NCI-H748 (cell line): ENCODE measurements at regions not wholly inside any gene's neighbourhood (a gene's known extent, or its start where the extent isn't known, plus 50 kb on each side); places are given as distances from the start of the nearest gene placed in this dataset.
"Not testable (repeated sequence)": the region's sequence is repeated elsewhere in the genome, so short reads cannot be mapped to it uniquely, and the experiment has no call there.

ENCODE experiments used
- DNase-seq: peaks from one replicate; lab custom pipeline; 2025; ENCODE audit not compliant: unreplicated experiment; lab: John Stamatoyannopoulos, UW

DNA sequence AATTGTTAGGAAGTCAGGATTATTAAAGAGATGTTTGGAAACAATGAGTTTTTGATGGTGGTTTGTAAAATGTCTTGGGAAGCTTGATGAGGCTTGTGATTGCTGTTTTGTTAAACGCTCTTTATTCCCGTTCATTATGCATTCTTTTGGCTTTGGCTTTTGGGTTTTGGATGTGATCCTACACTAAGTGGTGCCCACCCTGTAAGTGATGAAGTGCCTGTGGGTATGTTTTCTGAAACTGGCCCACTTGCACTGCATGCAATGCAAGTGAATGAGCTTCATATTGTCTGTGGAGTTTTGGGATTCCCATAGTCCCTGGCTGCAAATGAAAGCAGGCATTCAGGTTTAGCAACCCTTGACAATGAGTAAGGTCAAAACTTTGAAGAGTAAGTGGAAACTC is 1035.5 kb upstream of the WWC1 start:
- DNase-seq = no peak

DNA sequence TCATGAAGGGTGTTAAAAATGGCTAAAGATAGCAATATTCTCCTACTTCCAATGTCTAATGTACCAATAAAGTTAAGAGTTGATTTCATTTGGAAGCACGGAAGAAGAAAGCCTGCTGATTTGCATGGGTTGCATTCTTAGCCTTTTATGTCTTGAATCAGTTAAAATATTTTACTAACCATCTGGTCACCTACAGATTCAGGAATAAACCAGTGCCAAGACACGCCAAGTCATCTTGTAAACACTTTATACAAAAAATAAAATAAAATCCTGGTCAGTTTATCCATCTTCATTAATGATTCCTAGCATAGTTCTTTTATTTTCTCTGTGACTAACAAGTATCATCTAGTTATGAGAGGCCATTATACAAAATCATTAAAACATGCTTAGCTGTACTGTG is 1031.6 kb upstream of the WWC1 start:
- DNase-seq = no peak

DNA sequence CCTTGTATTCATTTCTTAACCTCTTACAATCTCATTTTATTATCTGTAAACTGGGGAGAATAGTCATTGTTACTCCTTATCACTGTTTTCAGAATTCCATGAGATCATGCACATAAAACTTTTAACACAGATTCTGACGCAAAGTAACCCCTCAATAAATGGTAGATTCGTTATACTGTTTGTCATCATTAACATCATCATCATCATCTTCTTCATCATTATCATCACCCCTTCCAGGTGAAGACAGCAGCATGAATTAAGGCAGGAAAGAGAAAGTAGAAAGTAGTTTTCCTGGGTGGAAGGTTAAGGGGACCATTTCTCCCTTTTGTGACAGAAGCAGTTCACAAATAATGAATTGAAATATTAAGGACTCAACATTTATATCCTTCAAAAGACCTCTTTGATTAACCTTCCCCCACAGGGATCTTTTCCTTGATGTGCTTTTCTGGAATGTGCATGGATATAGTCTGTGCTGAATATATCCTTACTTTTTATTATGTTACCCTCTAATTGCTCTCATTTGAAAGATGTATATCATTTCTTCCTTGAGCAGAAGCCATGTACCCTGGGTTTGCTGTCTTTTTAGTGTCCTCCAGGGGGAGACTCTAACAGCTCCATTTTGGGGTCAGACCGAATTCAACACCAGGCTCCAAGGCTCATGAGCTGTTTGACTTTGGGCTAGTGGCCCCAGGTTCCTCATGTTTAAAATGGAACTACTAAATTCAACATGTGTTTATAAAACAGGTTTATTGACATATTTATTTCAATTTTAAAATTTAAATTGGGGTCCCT is 1029.9 kb upstream of the WWC1 start:
- DNase-seq = no peak

DNA sequence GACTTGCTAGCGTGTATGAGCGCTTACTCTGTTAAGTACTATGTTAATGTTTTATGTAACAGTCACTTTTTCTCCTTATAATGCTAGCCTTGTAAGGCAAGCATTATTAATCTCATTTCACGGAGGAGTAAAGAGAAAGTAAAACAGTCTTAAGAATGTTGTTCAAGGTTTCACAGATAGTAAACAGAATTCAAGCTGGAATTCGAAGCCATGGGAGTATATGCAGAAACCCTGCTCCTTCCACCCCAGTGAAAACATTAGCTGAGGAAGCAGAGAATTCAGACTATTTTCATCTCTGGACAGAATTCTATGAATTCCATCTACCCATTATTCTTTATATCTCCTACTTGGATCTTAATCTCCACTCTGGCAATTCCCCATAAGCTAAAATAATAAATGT is 1028.3 kb upstream of the WWC1 start:
- DNase-seq = no peak

DNA sequence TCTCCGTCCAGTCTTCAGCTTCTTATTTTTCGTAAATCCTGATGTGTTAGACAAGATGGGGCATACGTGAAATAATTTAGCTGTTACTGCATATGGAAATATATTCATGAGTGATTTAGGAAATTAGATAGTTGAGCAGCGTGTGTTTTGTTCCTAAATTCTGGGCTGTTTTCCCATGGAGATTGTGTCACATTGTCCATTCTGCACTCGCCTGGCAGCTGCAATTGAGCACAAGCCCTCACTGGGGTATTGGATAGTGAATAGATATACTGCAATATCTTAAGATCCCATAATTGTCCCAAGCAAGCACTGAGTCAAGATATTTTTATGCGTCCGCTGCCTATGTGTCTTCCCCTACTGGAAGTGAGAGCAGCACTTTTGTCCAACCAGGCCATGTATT is 1027.1 kb upstream of the WWC1 start:
- DNase-seq = no peak

DNA sequence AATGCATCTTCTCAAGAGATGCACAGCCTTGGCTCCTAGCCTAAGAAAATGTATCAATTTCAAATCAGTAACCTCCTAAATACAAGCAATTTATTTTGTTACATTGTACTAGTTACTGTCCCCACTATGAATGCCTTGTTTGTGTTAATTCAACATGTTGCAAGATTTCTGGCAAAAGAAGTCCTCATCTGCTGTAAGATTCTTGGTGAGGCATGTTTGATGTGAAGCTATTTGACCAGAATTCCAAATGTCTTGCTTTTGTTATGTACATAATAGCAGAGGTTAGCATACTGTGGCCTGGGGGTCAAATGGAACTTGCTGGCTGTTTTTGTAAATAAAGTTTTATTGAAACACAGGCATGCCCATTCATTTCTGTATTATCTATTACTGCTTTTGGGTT is 1023.1 kb upstream of the WWC1 start:
- DNase-seq = no peak

DNA sequence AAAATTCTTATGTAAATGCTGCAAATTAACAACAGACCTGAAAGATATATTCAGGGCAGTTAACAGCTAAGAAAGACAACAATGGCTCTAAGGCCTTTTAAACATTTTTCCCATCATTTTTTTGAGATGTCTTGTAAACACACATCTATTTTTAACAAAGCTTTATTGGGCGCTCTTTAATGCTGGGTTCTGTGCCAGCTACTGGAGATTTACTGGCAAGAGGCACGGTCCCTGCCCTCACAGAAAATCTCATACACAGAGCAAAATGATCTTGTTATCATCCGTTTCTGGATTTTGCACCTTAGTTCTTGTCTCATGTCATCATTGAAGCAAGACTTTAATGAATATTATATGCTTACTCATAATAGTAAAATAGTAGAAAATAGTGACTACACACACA is 1022.3 kb upstream of the WWC1 start:
- no peak for DNase-seq

DNA sequence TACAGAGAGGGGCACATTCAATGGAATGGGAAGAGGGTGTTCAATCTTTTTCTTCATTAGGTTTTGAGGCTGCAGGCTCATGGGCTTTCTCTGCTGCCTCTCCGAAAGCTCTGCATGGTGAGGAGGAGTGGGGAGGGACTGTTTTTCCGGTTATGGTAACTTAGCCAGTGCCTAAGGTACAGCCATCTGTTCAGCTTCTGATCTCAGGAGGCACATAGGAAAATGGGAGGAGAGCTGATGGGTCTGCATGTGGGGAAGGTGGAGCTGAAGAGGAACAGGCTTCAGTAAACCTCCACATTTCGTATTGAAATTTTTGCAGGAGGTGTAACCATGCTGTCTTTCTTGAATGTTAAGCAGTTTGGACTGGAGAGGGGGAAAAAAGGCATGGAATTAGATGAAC is 1020.4 kb upstream of the WWC1 start:
- no peak for DNase-seq

DNA sequence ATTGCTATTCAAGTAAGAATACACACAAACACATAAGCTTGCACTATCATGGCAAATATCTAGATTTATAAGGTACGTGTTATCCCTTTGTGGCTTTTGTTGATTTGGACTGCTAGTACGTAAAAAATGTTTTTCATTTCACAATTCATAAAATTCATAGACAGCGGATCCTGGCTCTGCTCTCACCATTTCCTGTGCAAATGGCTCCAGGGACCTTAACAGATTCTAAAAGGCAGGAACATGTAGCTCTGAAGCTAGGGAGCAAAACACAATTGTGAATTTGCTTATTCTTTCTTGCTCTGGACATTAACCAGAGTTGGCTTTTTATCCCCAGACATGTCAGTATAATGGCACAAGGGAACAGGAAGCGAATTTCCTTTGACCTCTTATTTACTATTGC is 1019.9 kb upstream of the WWC1 start:
- no peak for DNase-seq

DNA sequence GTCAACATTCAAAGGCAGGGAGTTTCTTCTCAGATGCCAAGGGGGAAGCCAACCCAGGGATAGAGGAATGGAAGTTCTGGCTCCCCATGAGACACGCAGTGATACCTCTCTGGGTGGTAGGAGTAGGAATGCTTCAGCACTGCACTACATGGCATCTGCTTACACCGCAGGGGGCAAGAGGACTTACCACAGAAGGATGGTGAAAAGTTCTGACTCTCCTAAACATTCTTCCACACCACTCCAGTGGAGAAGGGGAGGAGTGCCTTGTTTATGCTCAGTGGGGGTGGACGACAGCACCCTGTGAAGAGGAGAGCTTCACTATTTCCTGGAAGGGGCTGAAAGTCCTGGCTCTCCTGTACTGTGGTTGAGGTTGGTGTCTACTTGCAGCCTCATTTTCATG is 1011.3 kb upstream of the WWC1 start:
- DNase-seq = no peak

DNA sequence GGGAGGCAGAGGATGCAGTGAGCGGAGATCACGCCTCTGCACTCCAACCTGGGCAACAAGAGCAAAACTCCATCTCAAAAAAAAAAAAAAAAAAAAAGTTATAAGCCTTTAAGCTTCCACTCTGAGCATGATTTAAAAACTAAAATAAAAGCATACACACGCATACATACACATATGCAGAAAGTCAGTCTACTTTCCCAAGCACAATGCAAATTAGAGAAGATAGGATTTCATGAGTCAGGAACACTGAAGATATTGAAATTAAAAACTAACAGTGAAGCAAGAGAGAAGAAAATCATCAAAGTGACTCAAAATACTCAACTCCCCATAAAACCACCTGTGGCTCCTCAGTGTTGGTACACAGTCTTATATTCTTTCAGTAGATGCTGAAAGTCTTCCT is 1009.5 kb upstream of the WWC1 start:
- no peak for DNase-seq

DNA sequence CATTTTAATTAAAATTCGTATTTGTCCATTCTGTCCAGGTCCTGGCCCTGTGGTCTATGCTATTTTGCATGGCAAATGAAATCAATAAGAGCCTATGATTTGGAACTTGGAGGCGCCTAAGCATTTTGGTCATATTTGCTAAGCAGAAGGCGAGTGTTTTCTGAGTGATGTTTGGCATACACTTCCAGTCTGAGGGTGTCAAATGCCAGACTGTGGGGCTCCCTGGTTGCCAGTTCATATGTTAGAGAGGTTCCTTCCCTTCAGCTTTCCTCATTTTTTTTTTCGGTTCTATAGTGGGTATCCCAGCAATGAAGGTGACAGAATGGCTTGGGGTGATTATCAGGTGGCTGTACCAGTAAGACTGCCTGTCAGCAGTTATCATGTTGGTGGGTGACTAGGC is 1007.8 kb upstream of the WWC1 start:
- no peak for DNase-seq

DNA sequence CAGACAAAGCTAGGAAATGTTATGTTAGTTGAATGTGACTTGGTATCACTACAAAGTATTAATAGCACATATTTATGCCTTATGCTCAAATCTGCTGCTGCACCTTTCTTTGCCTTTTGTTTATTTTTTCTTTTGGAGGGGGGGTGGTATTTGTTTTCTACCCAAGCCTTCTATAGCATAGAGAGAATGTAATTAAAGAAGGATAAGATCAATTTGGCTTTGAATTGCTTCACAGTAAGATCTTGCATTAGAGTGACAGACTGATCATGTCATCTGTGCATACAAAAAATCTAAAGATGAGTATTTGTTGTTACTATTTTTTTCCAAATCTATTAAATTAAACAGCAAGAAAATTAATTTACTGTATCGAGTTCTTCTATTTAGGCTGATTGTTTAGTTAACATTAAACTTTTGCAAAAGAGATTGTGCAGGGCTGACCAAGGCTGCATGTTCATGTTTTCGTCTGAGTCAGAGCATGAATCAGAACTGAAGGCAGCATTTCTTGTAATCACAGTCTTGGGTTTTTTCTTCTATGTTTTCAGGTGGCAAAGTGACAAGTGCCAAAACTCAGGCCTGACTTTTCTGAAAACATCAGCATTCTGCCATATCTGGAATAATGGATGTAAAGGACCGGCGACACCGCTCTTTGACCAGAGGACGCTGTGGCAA is 1007.1 kb upstream of the WWC1 start:
- DNase-seq = no peak

DNA sequence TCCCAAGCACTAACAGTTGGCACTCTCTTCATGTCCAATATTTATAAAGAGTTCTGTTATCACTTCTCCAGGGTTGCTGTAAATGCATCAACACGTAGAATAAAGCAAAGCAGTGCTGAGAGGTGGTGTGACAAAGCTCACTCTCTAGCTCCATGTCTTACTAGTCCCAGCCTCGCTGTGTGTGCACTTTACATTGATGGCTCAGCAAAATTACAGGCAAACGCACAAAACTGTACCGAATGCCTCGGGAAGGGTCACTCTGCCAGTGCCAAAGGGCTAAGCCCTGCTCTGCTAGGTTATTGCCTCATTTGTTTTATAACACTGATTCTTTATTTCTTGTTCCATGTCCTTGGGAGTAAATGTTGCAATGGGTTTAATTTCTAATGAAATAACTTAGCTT is 1005.9 kb upstream of the WWC1 start:
- DNase-seq = no peak

DNA sequence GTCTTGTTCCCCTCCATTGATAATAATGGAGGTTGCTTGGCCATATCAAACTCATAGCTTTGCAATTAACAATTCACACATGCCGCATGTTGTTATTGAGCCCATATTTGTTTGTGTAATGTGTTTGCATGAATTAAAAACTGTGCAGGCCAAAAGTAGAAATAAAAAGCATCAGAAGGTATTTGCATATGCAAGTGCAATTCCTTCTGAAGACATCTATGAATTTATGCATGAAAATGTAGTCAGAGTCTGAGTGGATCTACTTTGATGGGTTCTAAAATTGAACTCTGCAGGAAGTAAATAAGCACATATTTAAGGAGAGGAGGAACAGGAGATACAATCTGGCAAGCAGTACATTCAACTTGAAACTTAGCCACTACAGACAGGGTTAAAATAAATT is 1004.6 kb upstream of the WWC1 start:
- no peak for DNase-seq

DNA sequence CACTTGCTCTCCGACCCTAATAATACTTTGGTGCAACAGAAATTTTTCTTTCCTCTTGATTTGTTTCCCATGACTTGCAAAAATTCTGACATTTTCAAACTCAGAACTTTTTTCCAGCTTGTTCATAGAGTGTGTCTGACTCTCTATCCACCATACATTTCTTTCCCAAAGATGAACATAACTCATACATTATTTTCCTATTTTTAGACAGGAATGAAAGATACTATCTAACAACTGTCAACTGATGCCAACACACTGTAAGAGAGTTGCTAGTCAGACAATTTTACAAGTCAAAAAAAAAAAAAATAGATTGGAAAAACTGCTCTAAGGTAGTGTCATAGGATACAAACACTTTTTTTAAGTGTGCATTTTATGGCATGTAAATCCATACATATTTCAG is 1001.0 kb upstream of the WWC1 start:
- DNase-seq = no peak

DNA sequence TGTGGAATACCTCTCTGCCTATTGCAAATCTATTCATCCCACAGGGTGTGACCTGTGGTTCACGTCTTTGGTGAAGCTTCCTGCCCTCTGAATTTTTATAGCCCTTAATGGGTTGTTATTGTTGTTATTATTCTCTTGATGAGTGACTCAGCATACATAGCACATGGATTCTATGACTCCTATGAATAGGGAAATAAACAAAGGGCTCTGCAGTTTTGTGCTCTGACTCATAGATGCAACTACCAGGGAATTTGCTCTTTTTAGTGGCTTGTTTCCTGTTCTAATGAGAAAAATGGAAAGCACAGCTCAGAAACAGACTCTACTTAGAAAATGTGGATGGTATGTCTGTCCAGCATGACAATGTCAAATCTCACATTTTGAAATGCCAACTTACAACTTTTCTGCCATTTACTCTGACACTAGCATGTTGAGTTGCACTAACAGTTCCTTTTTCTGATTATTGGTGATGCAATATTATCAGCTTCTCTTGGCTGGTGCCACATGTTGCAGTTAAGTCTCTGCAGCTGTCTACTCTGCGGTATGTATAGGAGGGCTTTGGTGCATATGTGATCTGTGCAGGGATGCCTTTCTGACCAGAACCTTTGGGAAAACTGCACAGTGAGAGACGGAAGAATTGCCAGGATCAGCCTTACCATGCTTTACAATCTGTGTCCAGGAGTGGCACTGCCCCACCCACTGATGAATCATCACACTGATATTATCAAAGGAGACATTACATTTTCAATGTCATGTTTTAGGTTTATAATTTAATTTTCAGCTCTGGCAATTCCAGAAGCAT is 996.4 kb upstream of the WWC1 start:
- no peak for DNase-seq

DNA sequence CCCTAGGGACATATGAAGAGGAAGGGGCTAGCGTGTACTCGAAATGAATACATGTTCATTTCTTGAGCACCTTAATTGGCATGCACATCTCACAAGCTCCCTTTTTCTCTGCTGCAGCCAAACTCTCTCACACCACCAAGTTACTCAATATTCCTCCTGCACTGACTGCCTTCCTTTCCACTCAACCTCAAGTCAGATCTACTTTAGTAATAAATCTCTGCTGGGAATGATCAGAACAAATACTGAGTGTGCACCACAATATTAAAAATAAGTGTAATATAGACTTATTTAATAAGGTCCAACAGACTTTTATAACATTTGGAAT is 995.8 kb upstream of the WWC1 start:
- no peak for DNase-seq

DNA sequence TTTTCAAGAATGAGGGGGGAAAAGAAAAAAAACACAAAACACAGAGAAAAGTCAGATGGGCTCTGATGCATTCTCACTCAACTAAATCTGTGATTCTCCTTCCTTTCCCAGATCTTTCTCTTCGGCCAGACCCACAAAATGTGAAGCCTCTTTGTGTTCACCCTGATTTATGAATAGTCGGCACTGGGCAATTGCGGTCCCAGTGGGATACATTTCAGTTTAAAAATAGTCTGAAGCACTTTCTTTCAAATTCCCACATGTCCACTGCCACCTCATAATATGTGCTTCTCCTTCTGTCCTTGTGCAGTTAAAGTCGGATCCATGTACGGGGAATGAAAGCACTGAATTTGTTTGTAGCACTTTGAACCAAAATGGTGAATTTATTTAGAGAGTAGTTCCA is 995.4 kb upstream of the WWC1 start:
- DNase-seq = no peak

DNA sequence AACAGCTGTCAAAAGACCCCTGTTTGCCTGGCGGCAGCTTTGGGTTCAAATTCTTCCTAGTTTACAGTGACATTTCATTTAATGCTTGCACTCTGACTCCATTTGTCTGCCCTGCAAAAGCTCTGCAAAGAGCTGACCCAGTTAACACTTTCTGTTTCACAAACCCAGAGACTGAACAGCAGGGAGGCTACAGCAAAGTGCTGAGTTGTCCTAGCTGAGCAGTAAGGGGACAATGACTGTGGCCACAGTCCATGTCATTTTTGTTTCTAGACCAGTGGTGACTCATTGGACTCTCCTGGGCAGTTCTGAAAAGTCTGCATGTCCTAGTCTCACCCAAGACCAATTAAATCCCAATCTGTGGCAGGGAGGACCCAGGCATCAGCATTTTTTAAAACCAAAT is 994.8 kb upstream of the WWC1 start:
- no peak for DNase-seq

DNA sequence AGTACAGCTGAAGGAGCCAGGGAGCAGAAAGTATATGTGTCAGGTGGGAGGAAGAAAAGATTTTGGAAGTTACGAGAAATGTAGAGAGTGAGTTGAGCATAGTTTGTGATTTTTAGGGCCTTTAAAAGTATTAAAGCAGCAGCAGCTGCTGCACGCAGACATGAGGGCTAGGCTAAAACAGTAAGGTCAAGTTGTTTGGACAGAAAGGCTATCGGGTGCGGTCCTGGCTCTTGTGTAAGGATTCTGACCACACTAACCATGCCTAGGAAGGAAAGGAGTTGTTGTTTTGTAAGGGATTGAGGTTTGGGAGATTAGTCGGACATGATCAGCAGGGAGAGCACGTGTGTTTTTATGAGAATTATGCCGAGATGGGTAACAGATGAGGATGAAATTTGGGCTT is 991.6 kb upstream of the WWC1 start:
- DNase-seq = not testable (repeated sequence)

DNA sequence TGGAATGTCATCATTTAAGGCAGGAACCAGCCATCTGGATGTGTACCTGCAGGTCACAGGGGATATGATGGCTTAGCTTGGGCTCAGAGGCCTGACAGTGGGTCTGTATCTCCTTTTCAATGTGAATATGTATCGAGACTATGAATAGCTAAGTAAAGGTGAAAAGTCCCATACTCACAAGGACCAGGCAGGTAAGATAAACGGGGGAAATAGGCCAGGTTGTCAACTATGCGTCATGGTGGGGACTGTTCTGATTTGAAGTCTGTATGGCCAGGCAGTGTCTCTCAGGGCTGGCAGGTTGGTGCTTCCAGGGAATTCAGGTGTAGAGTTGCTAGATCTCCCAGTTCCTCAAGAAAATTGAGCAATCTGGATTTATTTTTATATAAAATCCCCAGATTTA is 987.9 kb upstream of the WWC1 start:
- DNase-seq = no peak
